ENCODE measurements at regions not wholly inside any gene's neighbourhood (a gene's known extent, or its start where the extent isn't known, plus 50 kb on each side); places are given as distances from the start of the nearest gene placed in this dataset.
A peak's percentile ranks its signal among the peaks of the same experiment; 100 is the strongest.
"Not testable (repeated sequence)": the region's sequence is repeated elsewhere in the genome, so short reads cannot be mapped to it uniquely, and the experiment has no call there.

DNA sequence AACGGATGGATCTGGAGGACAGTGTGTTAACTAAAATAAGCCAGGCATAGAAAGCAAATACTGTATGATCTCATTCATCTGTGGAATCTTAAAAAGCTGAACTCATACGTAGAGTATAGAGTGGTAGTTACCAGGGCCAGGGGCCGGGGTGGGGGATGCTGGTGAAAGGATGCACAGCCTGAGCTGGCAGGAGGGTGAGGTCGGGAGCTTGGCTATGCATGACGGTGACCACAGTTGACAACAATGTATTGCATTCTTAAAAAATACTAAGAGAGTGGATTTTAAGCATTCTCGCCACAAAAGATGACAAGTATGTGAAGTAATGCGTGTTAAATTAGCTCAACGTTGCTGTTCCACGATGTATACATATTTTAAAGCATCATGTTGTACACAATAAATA lies 351.3 kb downstream of the TMEM121 start:
- intact Hi-C loops (cut with DNase I): no loop called here
- DNase-seq (no peak), ATAC-seq (ENCODE audit: poor library complexity) (no peak)

DNA sequence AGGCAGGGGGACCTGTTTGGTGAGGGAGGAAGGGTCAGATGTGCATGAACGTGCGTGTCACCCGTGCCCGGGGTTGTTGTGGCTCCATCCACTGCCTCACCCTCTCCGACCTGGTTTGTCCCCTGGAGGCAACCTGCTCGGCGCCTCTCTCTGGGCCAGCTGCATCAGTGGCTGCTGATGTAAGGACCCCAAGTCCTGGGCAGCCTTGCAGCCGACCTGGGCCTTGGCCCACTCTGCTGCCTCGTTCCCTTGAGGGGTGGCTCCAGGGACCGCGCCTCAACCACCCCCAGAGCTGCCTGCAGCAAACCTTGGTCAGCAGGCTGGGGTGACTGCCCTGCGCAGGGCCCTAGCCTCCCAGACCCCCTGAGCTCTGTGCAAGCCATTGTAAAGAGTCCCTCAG lies 351.7 kb downstream of the TMEM121 start:
- intact Hi-C loops (cut with DNase I): no loop called here
- DNase-seq (peak; percentile 31), ATAC-seq (ENCODE audit: poor library complexity) (no peak)

DNA sequence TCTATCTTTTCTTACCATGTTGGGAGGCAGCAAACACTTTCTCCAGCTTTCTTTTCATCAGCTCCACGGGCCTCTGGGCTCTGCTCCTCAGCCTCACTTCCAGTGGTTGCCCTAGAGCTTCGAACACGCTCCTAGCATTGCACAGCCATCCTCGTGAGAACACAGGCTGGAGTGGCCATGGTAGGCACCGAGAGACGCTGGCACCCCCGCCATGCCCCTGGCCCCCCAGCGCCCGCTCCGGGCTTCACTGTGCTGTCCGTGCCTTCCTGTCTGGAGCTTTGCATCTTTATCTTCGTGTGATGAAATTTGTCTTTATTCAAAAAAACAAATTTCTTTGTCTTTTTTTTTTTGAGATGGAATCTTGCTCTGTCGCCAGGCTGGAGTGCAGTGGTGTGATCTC lies 352.2 kb downstream of the TMEM121 start:
- intact Hi-C loops (cut with DNase I): no loop called here
- DNase-seq (no peak), ATAC-seq (ENCODE audit: poor library complexity) (no peak)

DNA sequence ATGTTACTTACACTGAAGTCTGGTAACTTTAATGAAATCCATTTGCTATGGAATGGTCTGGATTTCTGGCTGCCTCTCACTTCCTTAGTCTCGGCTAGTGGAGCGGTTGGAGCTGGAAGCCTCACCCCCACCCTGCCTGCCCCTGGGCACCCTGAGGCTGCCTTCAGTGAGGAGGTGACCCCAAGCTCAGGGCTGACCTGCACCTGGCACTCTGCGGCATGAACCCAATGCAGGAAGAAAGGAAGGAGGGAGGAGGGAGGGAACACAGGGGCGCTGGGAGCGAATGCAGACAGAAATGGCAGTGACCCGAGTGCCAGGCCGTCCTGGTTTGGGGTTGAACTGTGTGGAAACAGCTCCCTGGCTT lies 353.1 kb downstream of the TMEM121 start:
- DNase-seq (no peak), ATAC-seq (ENCODE audit: poor library complexity) (no peak)
- intact Hi-C loops (cut with DNase I): no loop called here

DNA sequence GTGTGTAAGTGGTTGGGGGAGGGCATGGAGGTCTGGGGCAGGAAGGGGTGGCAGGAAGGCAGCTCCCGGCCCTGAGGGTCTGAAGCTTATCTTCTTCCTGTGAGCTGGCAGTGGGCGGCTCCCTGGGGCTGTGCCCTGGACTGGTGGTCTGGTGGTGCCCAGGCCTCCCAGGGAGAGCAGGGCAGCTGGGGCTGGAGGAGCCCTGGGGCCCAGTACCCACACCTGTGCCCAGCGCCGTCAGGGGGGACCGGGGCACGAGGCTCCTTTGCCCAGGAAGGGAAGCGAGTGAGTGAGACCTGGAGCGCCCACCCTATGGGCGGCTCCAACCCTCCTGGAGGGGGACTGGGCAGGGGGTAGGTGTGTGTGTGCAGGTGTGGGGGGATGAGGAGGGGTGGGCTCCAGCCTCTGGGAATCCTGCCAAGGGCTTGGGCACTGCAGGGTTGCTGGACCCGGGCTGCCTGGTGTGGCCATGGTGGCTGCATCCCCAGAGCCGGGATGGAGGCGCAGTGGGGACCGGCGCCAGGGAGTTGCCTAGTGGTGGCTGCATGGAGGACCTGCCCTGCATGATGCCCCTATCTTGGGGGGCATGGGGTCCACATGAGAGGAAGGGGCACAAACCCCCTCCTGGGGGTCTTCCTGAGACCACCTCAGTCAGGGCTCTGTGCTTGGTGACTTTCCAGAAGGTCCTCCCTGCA lies 353.6 kb downstream of the TMEM121 start:
- intact Hi-C loops (cut with DNase I): no loop called here
- DNase-seq (peak; percentile 35), ATAC-seq (ENCODE audit: poor library complexity) (no peak)

DNA sequence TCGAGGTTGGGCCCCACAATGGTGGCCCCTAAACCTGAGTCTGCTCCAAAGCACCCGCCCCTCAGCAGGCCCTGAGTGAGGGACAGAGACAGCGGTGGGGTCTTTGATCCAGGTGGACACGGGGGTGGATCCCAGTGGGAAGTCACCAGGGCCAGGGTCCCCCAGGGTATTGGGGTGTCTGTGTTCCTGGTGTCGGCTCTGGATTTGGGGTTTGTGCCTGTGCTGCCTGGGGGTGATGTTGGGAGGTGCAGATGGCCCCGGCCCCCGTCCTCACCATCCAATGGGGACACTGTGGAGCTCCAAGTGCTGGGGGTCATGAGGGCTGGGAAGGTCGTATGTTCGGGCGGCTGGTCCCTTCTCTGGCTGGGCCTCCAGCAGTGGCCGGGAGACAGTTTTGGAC lies 354.2 kb downstream of the TMEM121 start:
- intact Hi-C loops (cut with DNase I): no loop called here
- ATAC-seq (ENCODE audit: poor library complexity) (no peak), DNase-seq (peak; percentile 25)

DNA sequence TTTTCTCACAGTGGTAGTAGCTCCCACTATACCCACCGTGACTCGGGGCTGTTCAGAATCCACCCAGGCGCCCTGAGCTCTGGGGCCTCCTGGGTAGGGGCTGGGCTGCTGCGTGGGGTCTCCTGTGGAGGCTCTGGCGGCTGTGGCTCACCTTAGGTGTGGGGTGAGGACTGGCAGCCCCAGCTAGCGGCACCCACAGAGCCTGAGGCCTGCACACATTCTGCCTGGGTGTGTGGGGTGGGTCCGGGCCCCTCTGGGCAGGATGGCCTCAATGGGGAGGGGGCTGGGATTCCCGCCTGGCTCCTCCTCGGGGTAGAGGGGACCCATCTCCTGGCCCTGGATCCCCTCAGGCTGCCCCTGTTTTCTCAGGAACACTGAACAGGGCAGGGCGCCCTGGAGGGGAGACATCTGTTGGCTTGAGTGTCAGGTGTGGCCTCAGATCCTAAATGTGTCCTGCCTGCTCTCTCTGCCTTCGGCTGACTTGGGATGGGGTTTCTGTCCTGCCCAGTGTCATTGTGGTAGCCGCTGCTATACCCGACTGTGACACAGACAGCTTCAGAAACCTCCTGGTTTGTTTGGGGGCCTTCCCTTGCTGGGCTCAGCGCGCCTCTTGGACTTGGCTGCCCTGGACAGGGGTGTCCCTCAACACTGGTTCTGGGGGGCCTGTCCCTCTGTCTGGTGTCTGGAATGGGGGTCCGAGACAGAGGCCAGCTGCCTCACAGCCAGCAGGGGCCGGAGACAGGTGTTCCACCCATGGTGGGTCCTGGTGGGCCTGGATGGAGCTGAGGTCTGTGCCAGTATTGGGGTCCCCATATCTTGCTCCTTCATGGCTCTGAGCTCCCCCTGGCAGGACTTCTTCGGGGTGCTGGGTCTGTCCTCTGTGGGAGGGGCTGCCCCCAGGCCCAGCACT lies 354.9 kb downstream of the TMEM121 start:
- intact Hi-C loops (cut with DNase I): no loop called here
- peak; percentile 24 for DNase-seq
- ATAC-seq (ENCODE audit: poor library complexity): no peak

DNA sequence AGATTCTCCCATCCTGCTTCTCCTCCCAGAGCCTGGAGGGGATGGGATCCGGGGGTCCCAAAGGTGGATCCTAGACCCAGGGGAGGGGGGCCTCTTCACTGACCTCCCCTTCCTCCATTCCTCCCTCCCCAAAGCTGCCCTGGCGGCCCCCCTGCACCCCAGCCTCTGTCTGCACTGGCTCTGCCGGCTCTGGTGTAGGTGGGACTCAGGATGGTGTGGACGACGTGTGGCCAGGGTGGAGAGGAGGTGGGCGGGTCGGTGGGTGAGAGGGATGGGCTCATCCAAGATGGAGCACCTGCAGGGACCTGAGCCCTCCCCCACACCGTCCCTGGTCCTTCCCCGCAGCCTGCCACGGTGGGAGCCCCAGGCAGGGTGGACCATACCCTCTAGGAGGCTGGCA lies 355.6 kb downstream of the TMEM121 start:
- DNase-seq: peak; percentile 19

DNA sequence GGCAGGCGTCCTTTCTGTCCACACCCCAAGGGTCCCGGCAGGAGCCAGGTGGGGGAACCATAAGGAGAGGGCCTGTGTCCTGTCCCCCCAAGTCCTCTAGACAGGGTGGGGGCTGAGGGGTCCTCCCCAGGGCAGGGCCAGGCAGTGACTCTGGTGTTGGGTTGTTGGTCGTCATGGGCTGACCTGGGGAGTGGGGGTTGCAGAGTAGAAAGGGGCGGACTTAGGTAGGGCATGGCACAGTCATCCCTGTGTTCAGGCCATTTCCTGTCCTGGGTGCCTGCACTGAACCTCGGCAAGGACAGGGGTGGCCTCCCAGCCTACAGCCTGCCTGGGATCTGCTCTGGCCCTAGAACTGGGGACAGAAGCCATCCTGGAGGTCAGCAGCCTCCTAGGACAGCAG lies 356.2 kb downstream of the TMEM121 start:
- DNase-seq (no peak), ATAC-seq (ENCODE audit: poor library complexity) (no peak)
- intact Hi-C loops (cut with DNase I): no loop called here

More for the DNA sequence above, 355.6 kb downstream of the TMEM121 start:
- ATAC-seq (ENCODE audit: poor library complexity); intact Hi-C loops (cut with DNase I): not testable (repeated sequence)

DNA sequence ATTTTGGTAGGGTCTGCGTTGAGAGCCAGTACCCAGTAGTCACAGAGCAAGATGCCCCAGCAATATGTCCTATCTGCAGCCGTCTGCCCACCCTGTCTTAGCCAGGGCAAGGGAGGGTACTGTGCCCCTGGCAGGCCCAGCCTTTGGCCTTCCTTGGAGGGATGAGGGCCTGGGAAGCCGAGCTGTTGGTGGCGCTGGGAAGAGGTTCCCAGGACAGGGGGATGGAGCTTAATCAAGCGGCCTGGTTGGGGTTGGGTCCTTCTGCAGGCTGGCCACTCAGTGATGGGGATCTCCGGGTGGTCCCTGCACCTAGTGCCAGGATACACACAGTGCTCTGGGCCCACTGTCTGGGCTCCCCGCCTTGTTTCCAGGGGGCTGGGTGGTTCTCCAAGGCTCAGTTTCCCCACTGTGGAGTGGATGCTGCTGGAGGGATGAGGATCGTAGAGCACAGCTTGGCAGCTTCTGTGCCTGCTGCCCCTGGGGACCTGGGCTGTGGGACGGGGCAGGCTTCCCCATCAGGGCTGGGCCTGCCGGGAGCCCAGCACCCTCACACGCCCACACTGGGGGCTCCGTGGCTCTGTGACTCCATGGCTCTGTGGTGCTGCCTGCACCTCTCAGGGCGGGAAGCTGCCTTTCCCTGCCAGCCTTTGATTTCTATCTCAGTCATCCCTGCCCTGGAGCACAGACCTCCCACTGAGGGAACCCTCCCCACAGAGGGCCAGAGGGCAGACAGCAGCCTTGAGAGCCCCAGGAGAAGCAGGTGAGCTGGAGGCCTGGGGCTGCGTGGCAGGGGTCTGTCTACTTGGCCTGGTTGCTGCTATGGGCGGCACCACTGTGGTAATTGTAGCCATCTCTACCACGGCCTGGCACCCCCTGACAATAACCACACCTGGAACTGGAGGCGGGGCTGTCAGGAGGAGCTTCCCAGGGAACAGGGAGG lies 357.0 kb downstream of the TMEM121 start:
- DNase-seq: peak; percentile 27
- intact Hi-C loops (cut with DNase I): no loop called here
- ATAC-seq (ENCODE audit: poor library complexity): no peak

DNA sequence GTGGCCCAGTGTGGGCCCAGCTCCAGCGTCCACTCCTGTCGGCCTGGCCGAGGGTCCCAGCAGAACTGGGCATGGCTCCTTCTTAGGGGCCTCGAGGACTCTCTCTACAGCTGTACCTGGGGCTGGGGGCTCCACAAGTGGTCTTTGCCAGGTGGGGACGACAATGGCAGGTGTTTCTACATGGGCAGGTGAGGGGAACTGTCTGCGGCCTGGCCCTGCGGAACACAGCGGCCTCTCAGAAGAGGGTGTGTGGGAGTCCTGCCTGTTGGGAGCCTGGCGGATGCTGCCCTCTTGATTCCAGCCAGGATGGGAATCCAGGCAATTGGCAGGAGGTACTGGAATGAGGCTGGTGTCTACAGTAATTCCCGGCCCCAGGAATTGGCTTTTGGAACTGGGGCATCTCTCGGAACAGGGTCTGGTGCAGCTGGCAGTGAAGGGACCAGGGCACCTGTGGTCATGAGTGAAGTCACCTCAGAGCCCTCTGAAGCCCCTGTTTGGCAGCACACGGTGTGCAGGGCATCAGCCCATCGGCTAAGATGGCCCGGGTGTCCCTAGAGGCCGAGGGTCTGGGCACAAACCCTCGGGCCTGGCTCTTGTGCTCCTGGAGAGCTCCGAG lies 357.9 kb downstream of the TMEM121 start:
- DNase-seq: peak; percentile 22
- ATAC-seq (ENCODE audit: poor library complexity); intact Hi-C loops (cut with DNase I): not testable (repeated sequence)

DNA sequence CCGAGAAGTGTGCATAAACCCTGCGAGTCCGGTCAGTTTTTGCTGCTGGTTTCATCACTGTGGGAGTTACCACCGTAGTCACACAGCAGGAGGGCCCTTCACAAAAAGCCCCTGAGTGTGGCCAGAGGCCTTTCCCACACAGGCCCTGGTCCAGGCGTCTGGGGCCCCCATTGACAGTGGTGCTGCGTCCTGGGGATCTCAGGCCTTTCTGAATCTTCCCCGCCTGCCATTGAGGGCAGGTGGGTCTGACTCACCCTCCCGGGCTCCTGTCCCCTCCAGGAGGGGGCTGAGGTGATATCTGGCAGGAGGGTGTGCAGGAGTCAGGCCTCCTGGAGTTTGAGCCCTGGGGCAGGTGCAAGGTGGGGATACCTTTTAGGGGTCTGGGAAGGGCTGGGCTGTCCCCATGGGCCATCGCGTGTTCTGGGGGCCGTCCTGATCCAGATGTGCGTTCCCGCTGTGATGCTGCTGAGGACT lies 358.5 kb downstream of the TMEM121 start:
- ATAC-seq (ENCODE audit: poor library complexity): no peak
- no peak for DNase-seq
- intact Hi-C loops (cut with DNase I): no loop called here

DNA sequence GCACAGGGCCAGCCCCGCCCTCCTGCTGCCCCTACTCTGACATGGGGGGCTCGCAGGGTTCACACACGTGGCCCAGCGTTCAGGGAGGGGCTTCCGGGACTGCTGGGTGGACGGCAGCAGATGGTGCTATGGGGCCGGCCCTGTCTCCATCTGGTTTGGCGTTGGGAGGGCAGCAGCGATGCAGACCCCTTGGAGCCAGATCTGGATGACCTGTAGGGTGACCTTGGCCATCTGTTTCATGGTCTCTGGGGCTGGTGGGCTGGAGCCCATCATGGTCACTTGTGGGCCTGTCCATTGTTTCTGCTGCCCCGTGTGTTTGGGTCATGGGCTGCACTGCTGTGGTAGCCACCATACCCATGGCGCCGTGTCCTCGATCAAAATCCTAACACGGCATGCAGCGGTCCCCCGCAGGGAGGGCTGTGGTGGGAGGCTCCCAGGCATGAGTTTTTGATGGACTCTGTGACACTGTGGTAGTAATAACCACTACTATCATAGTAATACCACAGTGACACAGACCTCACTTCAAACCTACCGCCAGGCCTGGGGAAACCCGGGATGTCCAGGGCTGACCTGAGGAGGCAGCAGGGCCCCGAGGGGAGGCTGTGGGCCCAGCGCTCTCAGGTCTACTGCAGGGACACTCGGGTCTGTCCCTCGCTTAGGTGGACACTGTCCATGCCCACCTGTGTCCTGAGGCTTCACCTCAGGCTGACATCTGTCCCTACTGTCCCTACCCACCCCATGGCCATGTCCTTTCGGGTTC lies 359.4 kb downstream of the TMEM121 start:
- intact Hi-C loops (cut with DNase I): no loop called here
- ATAC-seq (ENCODE audit: poor library complexity) (no peak), DNase-seq (no peak)

DNA sequence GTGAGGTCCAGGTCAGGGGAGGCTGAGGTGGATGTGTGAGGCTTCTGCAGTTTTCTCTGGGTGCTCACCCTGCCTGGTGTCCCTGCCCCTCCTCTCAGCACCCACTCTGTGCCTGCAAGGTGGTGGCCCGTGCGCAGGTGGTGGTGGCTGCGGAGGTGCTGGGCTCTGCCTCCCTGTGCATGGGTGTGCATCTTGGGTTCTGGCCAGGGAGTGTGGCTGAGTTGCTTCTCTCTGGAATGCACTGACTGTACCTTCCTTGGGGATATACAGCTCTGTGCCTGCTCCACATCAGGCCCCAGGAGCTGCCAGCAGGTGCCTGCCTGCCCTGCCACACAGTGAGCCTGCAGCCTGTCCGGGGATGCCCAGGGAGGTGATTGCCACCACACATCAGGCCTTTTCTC lies 360.4 kb downstream of the TMEM121 start:
- ATAC-seq (ENCODE audit: poor library complexity); intact Hi-C loops (cut with DNase I): not testable (repeated sequence)
- peak; percentile 35 for DNase-seq

DNA sequence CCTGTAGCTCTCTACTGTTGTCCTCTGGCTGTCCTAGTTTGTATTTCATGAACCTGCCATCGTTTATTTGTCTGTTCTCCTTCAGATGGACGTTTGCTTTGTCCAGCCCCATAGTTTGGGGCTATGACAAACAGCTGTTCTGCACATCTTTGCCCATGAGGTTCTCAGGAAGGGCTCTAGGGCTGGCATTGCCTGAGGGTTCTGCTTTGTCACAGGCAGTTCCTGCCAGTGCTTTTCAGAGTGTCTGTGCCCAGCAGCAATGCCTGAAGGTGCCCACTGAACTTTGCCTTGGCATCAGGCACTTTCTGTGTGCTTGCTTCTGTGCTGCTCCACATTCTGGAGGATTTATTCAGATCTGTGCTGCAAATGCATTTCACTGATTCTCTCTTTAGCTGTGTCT lies 361.3 kb downstream of the TMEM121 start:
- DNase-seq (no peak), ATAC-seq (ENCODE audit: poor library complexity) (no peak)
- intact Hi-C loops (cut with DNase I): no loop called here

DNA sequence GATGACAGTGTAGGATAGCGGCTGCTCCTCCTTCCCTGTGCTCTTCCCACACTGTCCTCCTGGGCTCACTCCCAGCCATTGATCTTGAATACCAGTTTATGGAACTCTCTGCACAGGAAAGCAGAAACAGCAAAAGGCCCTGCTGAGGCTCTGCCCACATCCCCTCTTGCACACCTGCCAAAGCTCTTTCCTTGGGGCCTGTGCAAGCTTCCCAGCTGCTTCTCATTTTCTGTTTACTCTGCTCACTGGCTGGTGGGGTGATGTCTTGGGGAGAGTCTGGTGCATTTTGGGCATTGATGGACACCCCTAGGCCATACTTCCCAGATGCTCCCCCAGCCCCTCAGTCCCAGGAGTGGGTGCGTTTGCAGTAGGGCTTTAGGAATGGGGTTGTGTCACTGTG lies 361.8 kb downstream of the TMEM121 start:
- ATAC-seq (ENCODE audit: poor library complexity): no peak
- no peak for DNase-seq
- intact Hi-C loops (cut with DNase I): no loop called here

DNA sequence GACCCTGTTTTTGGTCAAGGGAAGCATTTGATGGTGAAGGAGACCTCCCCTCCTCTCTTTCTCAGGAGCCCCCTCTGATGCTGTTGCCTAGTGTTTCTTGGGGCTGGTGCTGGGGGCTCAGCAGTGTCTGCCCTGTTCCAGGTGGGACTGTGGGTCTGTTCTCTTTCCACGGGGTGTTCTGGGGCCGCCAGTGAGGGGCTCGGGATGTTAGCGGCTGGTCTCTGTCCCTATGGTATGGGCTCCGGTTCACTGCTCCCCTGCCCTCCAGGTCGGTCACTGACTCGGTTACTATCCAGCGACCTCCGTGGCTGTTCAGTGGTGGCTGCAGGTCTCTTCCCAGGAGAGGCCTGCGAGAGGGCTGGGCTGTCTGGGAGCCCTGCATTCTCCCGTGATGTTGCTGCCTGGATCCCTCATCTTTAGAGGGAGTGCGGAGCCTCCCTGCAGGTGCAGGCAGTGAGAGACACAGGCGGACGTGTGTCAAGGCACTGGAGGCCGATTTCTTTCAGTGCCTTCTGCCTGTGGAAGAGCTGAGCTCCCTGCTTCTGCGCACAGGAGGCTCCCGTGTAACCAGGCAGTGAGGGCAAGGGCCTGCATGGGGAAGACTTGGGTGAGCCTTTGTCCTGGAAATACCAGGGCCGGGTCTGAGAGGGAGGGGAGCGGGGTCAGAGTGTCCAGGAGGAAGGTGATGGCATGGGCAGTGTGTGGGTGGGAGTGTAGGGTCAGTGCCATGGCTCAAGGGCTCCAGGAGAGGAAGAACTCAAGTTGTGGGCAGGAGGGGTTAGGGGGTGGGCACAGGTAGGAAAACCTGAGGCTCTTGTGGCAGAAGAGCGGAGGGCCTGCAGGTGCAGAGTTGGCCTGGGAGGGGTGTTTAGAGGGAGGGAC lies 362.6 kb downstream of the TMEM121 start:
- intact Hi-C loops (cut with DNase I): no loop called here

More for the DNA sequence above, 362.6 kb downstream of the TMEM121 start:
- DNase-seq (peak; percentile 20), ATAC-seq (ENCODE audit: poor library complexity) (no peak)

Data from Right ventricle myocardium superior (tissue), 1 donor.